Activated CD4-positive, alpha-beta T cell treated with anti-CD3 and anti-CD28 coated beads for 4 hours (primary cell): ENCODE measurements at regions not wholly inside any gene's neighbourhood (a gene's known extent, or its start where the extent isn't known, plus 50 kb on each side); places are given as distances from the start of the nearest gene placed in this dataset.

Source experiments
- DNase-seq, 2 donors: peaks; one replicate each; pipeline ENCODE4 v3.0.0-alpha.2; 2020

DNA sequence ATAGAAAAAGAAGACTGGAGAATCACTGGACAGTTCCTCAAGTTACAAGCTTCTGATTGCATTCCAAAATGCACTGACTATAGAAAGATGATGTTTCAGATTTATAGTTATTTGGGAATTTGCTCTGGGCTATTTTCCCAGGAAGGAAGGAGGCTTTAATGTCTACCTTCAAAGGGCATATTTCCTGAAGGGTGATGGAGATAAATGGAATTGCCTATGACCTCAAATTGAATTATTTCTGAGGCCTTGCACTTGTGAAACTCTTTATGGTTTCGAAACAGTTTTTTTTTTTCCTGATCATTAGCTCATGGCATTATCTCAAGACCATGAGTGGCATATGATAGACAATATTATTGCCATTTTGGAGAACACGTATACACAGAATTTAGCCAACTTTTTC lies 333.9 kb downstream of the METTL15 start:
- DNase-seq, result no peak

DNA sequence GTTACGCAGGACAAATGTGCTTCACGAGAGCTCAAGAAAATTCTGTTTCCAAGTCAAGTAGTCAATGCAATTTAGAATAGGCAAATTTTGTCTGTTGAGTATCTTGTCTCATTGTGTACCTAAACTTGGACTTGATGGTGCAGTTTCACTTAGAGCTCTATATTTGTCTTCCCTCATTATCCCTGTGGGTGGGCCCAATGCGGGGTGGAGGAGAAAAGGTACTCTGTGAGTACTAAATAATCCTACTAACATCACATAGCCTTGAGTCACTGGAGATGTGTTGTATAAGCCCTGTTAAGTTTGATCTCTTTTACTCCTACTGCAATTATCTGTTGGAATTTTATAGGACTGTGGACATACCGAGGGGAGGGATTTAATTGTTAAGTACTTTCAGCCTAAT lies 331.2 kb downstream of the METTL15 start:
- DNase-seq, result no peak

DNA sequence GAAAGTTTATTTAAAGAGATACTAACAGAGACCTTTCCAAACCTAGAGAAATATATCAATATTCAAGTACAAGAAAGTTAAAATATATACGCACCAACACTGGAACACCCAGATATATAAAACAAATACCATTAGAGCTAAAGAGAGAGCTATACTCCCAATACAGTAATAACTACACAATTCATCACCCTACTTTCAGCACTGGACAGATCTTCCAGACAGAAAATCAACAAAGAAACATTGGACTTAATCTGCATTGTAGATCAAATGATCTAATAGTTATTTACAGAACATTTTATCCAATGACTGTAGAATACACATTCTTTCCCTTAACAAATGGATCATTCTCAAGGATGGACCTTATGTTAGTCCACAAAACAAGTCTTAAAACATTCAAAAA lies 311.9 kb downstream of the METTL15 start:
- DNase-seq, result no peak

DNA sequence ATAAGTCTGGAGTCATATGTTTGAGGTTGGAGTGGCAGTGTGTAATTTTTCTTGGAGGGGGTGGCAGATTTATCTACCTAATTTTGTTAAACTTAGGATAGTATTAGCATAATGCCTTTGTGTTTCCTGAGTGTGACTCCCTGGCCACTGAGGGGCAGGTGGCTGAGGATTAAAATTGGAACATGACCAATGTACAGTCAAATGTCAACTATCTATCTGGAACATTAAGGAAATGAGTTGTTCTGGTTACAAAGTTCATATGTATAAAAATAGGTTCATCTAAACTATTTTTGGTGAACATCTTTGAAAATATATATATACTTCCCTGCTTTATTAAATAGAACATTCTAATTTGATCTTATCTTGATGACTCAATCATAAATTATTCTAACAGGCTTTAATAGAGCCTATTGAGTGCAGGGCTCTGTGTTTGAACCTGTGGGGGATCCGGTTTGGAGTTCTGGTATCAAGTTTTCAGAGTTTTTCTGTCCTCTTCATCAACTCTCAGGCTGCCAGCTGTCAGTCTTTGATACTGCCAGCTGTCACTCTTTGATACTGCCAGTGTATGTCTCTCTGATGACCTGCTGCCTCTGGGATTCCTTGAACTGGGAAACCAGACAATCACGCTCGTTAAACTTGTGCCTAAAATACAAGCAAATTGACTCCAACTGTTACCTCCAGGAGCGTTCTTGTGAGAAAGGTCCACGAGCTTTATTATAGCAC lies 309.6 kb downstream of the METTL15 start:
- DNase-seq, result no peak

DNA sequence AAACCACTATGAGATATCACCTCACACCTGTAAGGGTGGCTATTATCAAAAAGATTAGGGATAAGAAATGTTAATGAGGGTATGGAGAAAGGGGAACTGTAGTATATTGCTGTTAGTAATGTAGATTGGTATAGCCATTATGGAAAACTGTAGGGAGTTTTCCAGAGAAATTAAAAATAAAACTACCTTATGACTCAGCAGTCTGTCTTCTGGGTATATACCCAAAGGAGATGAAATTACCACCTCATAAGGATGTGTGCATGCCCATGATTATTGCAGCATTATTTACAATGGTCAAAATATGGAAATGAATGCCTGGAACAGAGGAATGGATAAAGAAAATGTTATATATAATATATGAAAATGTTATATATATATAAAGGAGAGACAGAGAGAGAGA lies 303.8 kb downstream of the METTL15 start:
- no peak for DNase-seq

DNA sequence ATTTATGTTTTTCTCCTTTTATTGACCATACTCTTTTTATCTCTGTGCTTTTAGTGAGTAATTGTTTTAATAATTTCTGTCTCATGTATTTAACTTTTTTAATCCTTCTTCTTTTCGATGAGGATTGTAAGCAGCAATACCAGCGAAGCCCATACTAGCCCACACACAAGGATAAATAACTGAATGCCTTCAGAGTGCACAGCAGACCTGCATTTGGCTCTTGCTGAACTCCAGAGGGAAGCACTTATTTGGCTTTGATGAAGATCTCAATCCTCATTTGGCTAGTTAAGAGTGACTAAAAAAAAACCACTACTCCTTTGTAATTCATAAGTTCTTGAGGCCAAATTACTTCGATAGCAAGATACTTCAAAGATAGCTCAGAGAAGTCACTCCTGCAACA lies 293.3 kb downstream of the METTL15 start:
- DNase-seq, result no peak

DNA sequence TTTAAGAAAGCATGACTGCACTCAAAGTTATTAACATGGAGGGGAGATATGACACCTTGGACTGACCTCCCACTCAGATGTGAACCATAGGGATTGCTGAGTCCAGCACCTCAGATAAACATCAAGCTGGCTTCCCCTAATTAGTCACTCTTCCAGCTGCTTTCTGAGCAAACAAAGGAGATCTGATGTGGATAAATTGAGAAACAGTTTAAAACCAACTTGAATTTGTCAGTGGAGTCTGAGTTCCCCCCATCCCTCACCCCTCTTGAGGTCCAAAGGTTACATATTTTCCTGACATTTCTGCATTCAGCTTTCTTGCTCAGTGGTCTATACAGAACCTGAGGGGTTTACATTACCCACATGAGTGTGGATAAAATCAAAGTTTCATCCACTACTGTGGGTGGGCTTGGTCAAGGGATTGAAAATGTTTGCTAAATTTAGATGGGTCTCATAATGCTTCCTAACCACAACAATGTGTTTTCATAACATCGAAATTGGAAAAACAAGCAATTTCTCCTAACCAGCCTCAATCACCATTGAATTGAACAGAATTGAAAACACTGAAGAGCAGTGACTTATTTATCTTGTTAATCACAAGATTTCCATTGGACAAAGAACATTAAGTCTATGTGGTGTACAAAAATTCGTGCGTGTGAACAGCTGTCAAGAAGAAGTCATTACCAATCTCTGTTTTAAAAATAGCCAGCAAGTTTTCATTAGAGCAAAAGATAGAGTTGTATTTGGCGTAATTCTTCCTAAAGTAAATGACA lies 292.3 kb downstream of the METTL15 start:
- no peak for DNase-seq

DNA sequence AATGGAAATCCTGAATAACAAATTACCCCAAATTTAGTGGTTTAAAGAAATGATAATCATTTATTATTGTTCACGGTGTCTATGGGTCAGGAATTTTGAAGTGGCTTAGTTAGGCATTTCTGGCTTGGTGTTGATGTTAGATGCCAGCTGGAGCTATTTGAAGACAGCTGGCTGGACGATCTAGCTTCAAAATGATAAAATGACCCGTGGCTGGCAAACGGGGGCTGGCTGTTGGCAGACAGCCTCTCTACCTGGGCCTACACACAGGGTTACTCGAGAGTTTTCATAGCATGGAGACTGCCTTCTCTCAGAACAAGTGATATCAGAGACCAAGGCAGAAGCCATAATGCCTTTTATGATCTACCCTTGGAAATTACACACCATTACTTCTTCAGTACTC lies 285.2 kb downstream of the METTL15 start:
- DNase-seq, result no peak

DNA sequence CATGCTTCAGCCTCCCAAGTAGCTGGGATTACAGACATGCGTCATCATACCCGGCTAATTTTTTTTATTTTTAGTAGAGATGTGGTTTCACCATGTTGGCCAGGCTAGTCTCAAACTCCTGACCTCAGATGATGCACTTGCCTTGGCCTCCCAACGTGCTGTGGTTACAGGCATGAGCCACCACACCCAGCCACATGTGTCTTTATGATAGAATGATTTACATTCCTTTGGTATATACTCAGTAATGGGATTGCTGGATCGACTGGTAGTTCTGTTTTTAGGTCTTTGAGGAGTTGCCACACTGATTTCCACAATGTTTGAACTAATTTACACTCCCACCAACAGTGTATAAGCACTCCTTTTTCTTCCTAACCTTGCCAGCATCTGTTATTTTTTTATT lies 276.2 kb downstream of the METTL15 start:
- DNase-seq, result no peak

DNA sequence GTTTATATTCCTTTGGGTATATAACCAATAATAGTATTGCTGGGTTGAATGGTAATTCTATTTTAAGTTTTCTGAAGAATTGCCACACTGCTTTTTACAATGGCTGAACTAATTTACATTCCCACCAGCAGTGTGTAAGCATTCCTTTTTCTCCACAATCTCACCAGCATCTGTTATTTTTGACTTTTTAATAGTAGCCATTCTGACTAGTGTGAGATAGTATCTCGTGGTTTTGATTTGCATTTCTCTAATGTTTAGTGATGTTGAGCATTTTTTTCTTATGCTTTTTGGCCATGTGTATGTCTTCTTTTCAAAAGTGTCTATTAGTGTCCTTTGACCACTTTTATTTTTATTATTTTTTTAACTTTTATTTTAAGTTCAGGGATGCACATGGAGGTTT lies 275.3 kb downstream of the METTL15 start:
- no peak for DNase-seq
